Panc1 (cell line): ENCODE measurements at regions not wholly inside any gene's neighbourhood (a gene's known extent, or its start where the extent isn't known, plus 50 kb on each side); places are given as distances from the start of the nearest gene placed in this dataset.

Experiments
- POLR2AphosphoS5 ChIP-seq: IDR thresholded peaks from 2 replicates; pipeline ENCODE4 v1.6.1; 2012; ENCODE audit warnings: mild to moderate bottlenecking, low read depth, low read length, moderate library complexity
- TF ChIP-seq, protein P1 (sequence below): fragments of 450-650 bp; IDR thresholded peaks from 2 replicates; pipeline ENCODE4 v1.5.1; 2017; ENCODE audit warnings: mild to moderate bottlenecking

DNA sequence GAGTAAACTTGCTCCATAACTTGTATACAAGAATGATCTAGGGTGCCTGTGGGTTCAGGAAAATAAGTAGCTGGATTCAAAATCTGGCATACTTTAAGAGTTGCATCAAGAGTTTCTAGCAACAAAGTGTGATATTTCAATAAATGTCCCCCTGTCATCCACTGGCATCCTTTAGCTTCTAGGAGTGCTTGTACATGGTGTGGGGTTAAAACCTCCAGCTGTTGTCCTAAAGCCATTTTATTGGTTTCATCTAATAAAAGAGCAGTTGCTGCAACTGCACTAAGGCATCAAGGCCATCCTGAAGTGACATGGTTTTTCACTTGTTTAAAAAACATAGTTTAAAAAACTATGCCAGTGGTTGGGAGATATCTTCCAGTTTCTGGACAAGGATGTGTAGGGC lies 148.4 kb downstream of the INHBA start:
- TF ChIP-seq, protein P1, sequence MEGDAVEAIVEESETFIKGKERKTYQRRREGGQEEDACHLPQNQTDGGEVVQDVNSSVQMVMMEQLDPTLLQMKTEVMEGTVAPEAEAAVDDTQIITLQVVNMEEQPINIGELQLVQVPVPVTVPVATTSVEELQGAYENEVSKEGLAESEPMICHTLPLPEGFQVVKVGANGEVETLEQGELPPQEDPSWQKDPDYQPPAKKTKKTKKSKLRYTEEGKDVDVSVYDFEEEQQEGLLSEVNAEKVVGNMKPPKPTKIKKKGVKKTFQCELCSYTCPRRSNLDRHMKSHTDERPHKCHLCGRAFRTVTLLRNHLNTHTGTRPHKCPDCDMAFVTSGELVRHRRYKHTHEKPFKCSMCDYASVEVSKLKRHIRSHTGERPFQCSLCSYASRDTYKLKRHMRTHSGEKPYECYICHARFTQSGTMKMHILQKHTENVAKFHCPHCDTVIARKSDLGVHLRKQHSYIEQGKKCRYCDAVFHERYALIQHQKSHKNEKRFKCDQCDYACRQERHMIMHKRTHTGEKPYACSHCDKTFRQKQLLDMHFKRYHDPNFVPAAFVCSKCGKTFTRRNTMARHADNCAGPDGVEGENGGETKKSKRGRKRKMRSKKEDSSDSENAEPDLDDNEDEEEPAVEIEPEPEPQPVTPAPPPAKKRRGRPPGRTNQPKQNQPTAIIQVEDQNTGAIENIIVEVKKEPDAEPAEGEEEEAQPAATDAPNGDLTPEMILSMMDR: no peak
- TF ChIP-seq POLR2AphosphoS5: no peak
